PC-9 (cell line): ENCODE measurements at regions not wholly inside any gene's neighbourhood (a gene's known extent, or its start where the extent isn't known, plus 50 kb on each side); places are given as distances from the start of the nearest gene placed in this dataset.

ENCODE experiments used
- CTCF ChIP-seq: fragments of 200-600 bp; sonication (generic); conservative IDR thresholded peaks from 2 replicates; pipeline ENCODE4 v1.6.1; 2017; ENCODE audit warnings: mixed run types, antibody characterized with exemption, mild to moderate bottlenecking, moderate library complexity
- EZH2 ChIP-seq: fragments of 200-600 bp; sonication (generic); IDR thresholded peaks from 2 replicates; pipeline ENCODE4 v1.8.0; 2017; ENCODE audit warnings: antibody characterized with exemption, low read depth

GRCh38 chr5:87122151-87122977, 145.3 kb upstream of the RASA1 start:
- TF ChIP-seq CTCF (no peak), EZH2 (no peak)
